GM10266 (cell line): ENCODE measurements at regions not wholly inside any gene's neighbourhood (a gene's known extent, or its start where the extent isn't known, plus 50 kb on each side); places are given as distances from the start of the nearest gene placed in this dataset.
A peak's percentile ranks its signal among the peaks of the same experiment; 100 is the strongest.

ENCODE experiments used
- DNase-seq: peaks from one replicate; pipeline ENCODE4 v3.0.0; 2012; ENCODE audit errors: extremely low spot score
- CTCF ChIP-seq: IDR thresholded peaks from 2 replicates; pipeline ENCODE4 v1.5.1; 2012; ENCODE audit warnings: mild to moderate bottlenecking, low read depth; ENCODE audit not compliant: control insufficient read depth, insufficient read depth; ENCODE audit errors: missing control alignments

- no peak for TF ChIP-seq CTCF
- no peak for DNase-seq
Observed at GRCh38 chr19:28764066-28764465, 448.9 kb downstream of the UQCRFS1 start.

GRCh38 chr19:28746478-28746877 is 466.5 kb downstream of the UQCRFS1 start:
- no peak for DNase-seq
- TF ChIP-seq CTCF, result no peak

GRCh38 chr19:28744943-28745342 is 468.0 kb downstream of the UQCRFS1 start:
- TF ChIP-seq CTCF, result no peak
- no peak for DNase-seq

- no peak for TF ChIP-seq CTCF
- DNase-seq, result no peak
Observed at GRCh38 chr19:28744014-28744413, 468.9 kb downstream of the UQCRFS1 start.

GRCh38 chr19:28737021-28737895 is 475.7 kb downstream of the UQCRFS1 start:
- TF ChIP-seq CTCF, result peak; percentile 25
- DNase-seq, result peak; percentile 42

GRCh38 chr19:28736528-28736927 is 476.4 kb downstream of the UQCRFS1 start:
- no peak for DNase-seq
- no peak for TF ChIP-seq CTCF

GRCh38 chr19:28731577-28731976 is 481.4 kb downstream of the UQCRFS1 start:
- DNase-seq, result no peak
- no peak for TF ChIP-seq CTCF
